Heart left ventricle (tissue), 13 donors: ENCODE measurements at regions not wholly inside any gene's neighbourhood (a gene's known extent, or its start where the extent isn't known, plus 50 kb on each side); places are given as distances from the start of the nearest gene placed in this dataset.

Experiments
- POLR2A ChIP-seq, 2 donors: fragments of 450-650 bp; IDR thresholded peaks; one replicate each; pipeline ENCODE4 v1.6.1; 2017; ENCODE audit warnings: antibody characterized with exemption in 2 of 2, mild to moderate bottlenecking in 2 of 2, moderate library complexity in 2 of 2
- TF ChIP-seq, protein P1 (sequence below), 12 donors: fragments of 200-600 bp; sonication (generic) in 4 of 12; IDR thresholded peaks; one replicate each; pipeline versions ENCODE4 v1.5.0 to v1.8.0; 2018 to 2022; ENCODE audit warnings: antibody characterized with exemption in 12 of 12, mild to moderate bottlenecking in 5 of 12
- donor health status: ischemic (EF 13 %, LVEDD 7.1; RV severe dilation, severe dysfunction).
- donor health status: DM: no; HTN: yes; CAD: no.
- donor health status: DM: no; HTN: no; CAD: no.
- donor health status: ischemic (EF 25% LVEDD 6.9; RV normal size, moderate dysfunction).
- donor health status: ischemic (EF 25% LVEDD 5.7; RV mildly dilated, moderate dysfunction).
- donor health status: ischemic (EF 35%, LVEDD 5.7; RV mildly dilated, moderate dysfunction).
- donor health status: nonischemic (EF 11% LVEDD 7.7; RV severe dilation, severe dysfunction).
- donor health status: DM: yes; HTN: yes; CAD: no.
- donor health status: PGD.
- donor health status: ischemic (EF 29% LVEDD 5.4; RV normal size, mild dysfunction).
- donor health status: nonischemic (EF 23%, LVEDD 6.1; RV moderate dilation, normal function).

DNA sequence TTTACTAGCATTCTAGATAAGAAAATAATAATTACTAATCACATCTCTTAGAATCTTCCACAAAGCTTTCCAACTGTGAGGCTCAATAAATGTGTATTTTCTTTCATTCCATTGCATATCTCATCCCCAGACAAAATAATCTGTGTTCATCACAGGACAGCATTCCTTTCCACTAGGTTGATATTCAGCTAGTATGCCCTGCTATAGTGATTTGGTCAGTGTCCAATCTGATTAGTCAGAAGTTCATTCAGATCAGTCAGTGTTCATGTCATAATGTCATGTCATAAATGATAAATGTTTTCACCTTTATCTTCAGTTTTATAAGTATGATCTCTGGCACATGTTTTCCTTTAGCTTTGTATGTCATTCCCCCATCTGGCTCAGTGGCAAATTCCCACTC, 611.4 kb downstream of the KCTD8 start:
- TF ChIP-seq, protein P1, sequence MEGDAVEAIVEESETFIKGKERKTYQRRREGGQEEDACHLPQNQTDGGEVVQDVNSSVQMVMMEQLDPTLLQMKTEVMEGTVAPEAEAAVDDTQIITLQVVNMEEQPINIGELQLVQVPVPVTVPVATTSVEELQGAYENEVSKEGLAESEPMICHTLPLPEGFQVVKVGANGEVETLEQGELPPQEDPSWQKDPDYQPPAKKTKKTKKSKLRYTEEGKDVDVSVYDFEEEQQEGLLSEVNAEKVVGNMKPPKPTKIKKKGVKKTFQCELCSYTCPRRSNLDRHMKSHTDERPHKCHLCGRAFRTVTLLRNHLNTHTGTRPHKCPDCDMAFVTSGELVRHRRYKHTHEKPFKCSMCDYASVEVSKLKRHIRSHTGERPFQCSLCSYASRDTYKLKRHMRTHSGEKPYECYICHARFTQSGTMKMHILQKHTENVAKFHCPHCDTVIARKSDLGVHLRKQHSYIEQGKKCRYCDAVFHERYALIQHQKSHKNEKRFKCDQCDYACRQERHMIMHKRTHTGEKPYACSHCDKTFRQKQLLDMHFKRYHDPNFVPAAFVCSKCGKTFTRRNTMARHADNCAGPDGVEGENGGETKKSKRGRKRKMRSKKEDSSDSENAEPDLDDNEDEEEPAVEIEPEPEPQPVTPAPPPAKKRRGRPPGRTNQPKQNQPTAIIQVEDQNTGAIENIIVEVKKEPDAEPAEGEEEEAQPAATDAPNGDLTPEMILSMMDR (IDR thresholded peaks at IDR 0.05) = no peak
- no peak for TF ChIP-seq POLR2A (IDR thresholded peaks at IDR 0.05)
